HPDE6-E6E7 (cell line): ENCODE measurements at regions not wholly inside any gene's neighbourhood (a gene's known extent, or its start where the extent isn't known, plus 50 kb on each side); places are given as distances from the start of the nearest gene placed in this dataset.
"Not testable (repeated sequence)": the region's sequence is repeated elsewhere in the genome, so short reads cannot be mapped to it uniquely, and the experiment has no call there.

ENCODE experiments used
- DNase-seq: peaks from one replicate; pipeline ENCODE4 v3.0.0; 2011; ENCODE audit warnings: missing footprints; ENCODE audit errors: extremely low spot score

DNA sequence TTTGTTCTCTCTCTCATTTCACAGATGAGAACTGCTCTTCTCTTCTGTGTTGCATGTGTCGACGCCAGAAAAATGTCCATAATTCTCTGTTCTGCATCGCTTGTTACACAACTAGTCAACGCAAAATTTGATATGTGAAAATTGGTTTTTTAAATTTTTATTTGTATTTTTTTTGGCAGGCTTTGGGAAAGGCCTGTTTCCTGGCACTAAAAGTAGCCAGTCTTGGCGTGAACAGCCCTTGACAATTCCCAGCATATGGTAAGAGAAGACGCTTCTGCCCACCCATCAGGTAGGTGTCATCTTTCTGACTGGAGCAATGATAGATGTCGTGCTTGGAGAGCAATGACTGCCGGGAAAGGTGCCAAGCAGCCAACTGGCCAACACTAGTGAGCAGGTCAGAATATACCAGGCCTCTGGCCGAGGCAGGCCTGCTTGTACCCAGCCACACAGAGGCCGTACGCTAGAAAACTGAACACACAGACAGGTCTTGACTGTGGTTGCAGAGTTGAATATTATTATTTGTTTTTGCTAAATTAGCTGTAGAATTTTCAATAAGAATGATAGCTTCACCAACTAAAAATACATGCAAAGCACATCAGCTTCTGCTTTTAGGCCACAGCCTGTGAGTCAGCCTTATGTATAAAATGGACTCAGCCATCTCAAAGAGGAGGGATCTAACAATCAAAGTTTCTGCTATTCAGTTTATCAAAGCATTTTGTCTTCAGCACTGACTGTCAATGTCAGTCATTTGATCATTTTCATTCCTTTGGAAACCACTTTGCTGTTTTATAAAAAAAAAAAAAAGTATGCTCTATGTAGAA, 837.5 kb downstream of the MCTP2 start:
- no peak for DNase-seq

DNA sequence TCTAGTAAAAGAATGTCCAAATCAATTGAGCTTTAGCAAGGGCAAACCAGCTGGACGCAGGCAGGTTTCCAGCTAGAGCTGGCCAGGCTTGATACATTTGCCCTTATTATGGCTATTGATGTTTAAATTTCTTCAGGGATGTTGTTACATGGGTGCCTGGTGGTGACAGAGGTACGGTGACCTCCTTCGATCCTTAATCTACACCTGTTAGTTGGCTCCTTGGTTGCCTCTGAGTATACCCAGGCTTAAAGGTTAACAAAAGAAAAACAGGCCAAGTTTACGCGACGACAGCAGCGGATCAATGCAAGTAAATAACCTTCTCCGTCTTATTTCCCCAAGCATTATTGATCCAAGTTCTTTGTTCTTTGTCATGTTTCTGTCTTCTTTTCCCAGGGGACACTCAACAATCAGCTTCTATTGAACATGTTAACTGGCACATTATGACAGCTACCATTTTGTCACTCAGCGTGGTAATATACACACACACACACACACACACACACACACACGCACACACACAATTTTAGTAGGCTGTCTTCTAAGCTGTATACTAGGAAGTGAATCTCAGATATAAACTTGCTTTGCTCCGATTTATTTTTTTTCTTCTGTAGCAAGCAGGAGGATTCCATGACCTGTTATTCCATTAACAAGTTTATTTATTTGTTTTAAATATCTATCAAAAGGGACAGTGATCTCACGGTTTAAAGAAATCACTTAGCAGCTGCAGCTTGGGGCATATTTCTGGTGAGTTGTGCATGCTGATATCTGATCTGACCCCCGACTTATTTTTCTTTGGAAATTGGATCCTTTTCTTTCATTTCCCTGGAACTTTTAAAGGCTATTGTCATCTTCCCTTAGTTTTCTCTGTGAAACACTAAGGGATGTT, 844.7 kb downstream of the MCTP2 start:
- no peak for DNase-seq

DNA sequence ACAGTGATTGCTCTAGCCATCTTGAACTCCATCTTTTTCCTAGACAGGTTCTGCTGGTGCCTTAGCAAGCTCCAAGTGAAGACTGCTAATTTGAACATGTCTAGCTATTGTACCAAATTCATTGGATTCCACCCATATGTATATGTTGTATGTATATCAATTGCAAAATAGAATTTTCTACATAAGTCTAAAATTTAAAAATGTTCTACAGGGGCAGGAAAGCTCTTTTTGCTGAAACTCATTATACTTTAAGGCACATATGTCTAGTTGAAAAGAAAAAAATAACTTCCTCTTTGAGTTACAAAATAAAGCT, 845.3 kb downstream of the MCTP2 start:
- no peak for DNase-seq

GRCh38 chr15:95078003-95078402, 846.6 kb downstream of the MCTP2 start:
- DNase-seq, result no peak

GRCh38 chr15:95080228-95080627, 848.9 kb downstream of the MCTP2 start:
- DNase-seq, result not testable (repeated sequence)

DNA sequence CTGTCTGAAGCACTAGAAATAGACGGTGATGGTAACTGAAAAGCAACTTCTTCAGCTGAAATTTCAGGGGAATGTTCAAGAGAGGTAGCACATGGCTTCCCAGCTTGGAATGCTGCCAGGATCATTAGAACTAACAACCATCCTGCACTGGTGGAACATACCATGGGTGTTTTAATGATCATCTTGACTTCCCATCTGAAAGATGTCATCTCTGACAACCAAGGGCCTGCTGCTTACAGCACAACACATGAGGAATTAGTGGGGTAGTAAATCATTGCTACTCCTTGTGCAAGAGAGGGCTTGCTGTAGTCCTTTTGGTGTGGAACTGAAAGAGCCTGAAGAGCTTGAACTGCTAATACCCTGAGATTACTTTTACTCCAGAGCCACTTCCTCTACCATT, 853.7 kb downstream of the MCTP2 start:
- no peak for DNase-seq

DNA sequence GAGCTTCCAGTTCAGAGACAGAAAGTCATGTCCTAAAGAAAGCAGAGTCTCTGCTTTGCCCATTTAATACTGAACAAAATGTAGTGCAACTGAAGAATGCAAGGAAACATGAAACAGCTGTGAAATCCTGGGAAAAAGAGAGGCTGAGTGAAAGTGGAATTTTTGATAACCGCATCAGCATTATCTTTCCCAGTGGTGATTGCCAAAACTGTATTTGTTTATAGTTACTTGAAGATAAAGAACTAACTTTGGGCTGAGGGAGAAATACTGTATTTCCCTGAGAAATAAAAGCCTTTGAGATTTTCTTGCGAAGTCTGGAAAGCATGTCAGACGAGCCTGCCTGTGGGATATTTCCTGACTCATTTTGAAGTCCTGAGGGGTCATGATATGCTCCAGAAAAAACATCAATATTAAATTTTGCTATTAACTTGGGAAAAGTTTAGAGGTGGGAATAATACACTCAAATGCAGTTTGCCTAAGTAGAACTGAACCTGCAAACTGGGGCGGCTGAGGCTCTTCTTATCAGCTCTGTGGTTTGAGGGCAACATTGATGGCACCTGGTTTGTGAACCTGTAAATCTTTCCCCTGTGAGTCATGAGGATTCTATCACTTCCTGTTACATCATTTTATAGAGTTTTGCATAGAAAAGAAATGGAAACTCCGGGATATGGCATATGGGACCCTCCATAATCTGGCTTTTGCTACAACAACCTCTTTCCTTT, 855.3 kb downstream of the MCTP2 start:
- peak; percentile 1 for DNase-seq

GRCh38 chr15:95087253-95087609, 855.9 kb downstream of the MCTP2 start:
- no peak for DNase-seq

DNA sequence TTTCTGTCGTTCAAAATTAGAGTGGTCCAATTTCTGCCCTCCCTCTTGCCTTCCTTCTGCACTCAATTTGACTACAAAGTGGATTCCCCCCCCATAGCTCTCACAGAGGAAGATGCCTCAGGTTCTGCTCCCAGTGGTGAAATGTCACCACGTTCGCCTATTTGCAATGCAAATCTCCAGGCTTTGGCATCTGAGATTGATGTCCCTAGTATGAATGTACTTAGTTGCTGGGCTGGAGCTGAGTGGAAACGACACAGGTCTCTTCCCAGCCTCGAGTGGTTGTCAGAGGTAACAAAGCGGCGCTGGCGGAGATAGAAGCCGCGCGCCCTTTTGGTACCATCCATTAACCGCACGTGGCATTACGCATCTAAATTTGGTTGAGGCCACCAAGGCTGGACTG, 860.1 kb downstream of the MCTP2 start:
- no peak for DNase-seq

GRCh38 chr15:95095250-95095649, 863.9 kb downstream of the MCTP2 start:
- DNase-seq, result no peak

DNA sequence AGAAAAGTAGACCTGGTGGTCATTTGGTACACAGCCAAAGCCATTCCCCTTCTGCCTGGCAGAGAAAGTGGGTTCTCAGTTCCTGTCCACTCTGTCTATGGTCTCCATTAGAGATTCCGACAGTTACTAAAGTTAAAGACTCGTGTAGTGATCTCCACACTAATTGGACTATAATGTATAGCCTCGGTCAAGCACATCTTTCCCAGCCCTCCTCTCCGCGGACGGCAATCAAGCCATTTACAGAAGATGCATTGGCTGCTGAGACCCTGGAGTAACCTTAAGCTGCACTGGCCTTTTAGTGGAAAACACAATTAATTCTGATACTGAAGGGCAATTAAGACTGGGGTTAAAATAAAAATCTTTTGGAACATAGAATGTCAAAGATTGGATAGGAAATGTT, 865.3 kb downstream of the MCTP2 start:
- DNase-seq, result no peak

DNA sequence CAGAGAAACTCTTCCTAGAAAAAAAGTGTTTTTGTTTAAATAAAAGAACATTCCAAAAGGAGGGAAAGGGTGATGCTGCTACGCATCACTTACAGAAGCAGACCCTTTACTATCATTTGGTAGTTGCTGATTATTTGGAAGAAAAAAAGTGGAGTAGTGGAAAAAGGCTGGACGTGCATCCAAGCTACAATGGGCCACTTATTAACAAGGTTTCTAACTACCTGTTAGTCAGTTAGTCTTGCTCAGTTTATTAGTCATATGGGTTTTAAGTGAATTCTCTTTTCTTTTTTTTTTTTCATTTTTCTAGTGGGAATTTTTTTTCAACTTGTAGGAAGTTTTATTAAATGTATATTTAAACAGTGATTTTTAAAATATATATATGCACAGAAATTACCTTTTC, 866.0 kb downstream of the MCTP2 start:
- no peak for DNase-seq

DNA sequence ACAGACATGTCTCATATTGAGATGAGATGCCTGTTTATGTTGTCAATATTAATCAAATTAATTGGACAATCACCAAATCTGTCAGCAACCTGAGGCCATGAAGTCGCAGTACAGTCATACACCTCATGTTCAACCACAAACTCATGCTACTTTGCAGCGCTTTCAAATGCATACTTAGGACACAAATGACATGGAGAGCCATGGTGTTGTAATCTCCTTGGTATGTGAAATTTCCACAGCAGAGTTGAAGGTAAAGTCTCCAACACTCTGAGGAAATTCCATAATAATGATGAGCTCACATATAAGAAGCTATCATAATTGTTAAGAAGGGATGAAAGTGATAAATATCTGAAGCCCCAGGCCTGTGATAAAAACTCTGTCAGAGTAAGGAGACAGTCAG, 873.9 kb downstream of the MCTP2 start:
- DNase-seq, result no peak

DNA sequence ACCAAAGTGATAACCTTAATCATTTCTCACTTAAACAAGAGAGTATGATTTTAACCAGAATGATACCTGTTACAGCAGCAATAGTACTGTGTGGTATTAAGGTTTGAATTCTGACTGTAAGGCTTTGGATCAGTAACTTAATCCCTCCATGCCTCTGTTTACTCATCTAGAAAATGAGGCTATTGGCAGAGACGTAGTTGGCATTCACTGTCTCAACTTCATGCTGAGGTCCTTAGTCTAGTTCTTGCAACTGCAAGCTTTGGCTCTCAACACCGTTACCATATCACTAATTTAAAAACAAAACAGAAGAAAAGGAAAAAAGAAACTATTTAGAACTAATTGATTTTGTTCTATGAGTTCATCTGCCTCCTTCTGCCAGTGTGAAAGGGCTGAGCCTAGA, 875.4 kb downstream of the MCTP2 start:
- no peak for DNase-seq

DNA sequence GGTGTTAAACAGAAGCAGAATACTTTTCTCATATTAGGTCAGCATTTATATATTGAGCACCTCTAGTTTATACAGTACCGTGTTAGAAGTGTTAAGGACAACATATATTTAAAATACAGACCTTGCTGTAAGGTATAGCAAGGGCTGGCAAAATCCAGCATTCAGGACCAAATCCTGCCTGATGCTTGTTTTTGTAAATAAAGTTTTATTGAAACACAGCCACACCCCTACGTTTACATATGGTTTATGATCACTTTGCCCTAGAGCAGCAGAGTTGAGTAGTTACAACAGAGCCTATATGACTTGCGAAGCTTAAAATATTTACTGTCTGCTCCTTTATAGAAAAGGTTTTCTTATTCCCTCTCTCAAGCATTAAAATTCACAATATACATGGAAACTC, 877.3 kb downstream of the MCTP2 start:
- DNase-seq, result no peak

- DNase-seq, result no peak
These were observed 880.6 kb downstream of the MCTP2 start for GRCh38 chr15:95111969-95112368.

GRCh38 chr15:95113041-95113440, 881.7 kb downstream of the MCTP2 start:
- no peak for DNase-seq

- no peak for DNase-seq
These were observed 887.8 kb downstream of the MCTP2 start for GRCh38 chr15:95119041-95119610.

- no peak for DNase-seq
These were observed 889.2 kb downstream of the MCTP2 start for GRCh38 chr15:95120595-95120994.

GRCh38 chr15:95121191-95121590, 889.8 kb downstream of the MCTP2 start:
- DNase-seq, result no peak

GRCh38 chr15:95125803-95126202, 894.4 kb downstream of the MCTP2 start:
- DNase-seq, result no peak

GRCh38 chr15:95127356-95127755, 896.0 kb downstream of the MCTP2 start:
- DNase-seq, result no peak
